OCI-LY1 (cell line): ENCODE measurements at regions not wholly inside any gene's neighbourhood (a gene's known extent, or its start where the extent isn't known, plus 50 kb on each side); places are given as distances from the start of the nearest gene placed in this dataset.

Source experiments
- CTCF ChIP-seq: fragments of 200-600 bp; sonication (generic), shearing (Covaris generic); IDR thresholded peaks from 2 replicates; pipeline ENCODE4 v1.5.1; 2017; ENCODE audit warnings: mild to moderate bottlenecking, antibody characterized with exemption, low read length, moderate library complexity, mixed read lengths
- EZH2 ChIP-seq: fragments of 200-600 bp; sonication (generic), shearing (Covaris generic); IDR thresholded peaks from 2 replicates; pipeline ENCODE4 v1.8.0; 2017; ENCODE audit warnings: borderline replicate concordance, mixed run types, mild to moderate bottlenecking, antibody characterized with exemption, low read length, moderate library complexity, mixed read lengths

- TF ChIP-seq CTCF = no peak
- no peak for TF ChIP-seq EZH2
Observed at GRCh38 chr1:239829535-239829934, 262.1 kb upstream of the FMN2 start.
